CD14-positive monocyte (primary cell): ENCODE measurements at regions not wholly inside any gene's neighbourhood (a gene's known extent, or its start where the extent isn't known, plus 50 kb on each side); places are given as distances from the start of the nearest gene placed in this dataset.

ENCODE experiments used
- DNase-seq, 3 donors: peaks; one replicate each; pipeline ENCODE4 v3.0.0-alpha.2; 2011 to 2022
- H2AFZ ChIP-seq: 2 replicates; pipeline ENCODE4 v1.6.0; 2012; ENCODE audit warnings: mild to moderate bottlenecking, low read depth, low read length, inconsistent platforms; ENCODE audit not compliant: insufficient read depth, poor library complexity, severe bottlenecking
- H3K27ac ChIP-seq, 2 donors: 1 replicate in 1 of 2; 2 replicates in 1 of 2; pipeline ENCODE4 v1.5.1; 2012 to 2013; ENCODE audit warnings: low read length in 2 of 2, control low read depth in 1 of 2, inconsistent platforms in 1 of 2, low read depth in 1 of 2, mild to moderate bottlenecking in 1 of 2
- H3K27me3 ChIP-seq, 2 donors: one replicate each; pipeline versions ENCODE4 v1.6.0 to v1.6.1; 2011 to 2013; ENCODE audit warnings: low read length in 2 of 2; ENCODE audit not compliant: control insufficient read depth in 2 of 2, insufficient read depth in 2 of 2
- H3K36me3 ChIP-seq, 2 donors: replicated peaks in 1 of 2; 1 replicate in 1 of 2; 2 replicates in 1 of 2; pipeline versions ENCODE4 v1.5.1 to v1.6.1; 2012 to 2013; ENCODE audit warnings: low read length in 2 of 2, control low read depth in 1 of 2, inconsistent platforms in 1 of 2, mild to moderate bottlenecking in 1 of 2; ENCODE audit not compliant: insufficient read depth in 2 of 2, control insufficient read depth in 1 of 2
- H3K4me1 ChIP-seq, 2 donors: 1 replicate in 1 of 2; 2 replicates in 1 of 2; pipeline versions ENCODE4 v1.5.1 to v1.6.1; 2012 to 2013; ENCODE audit warnings: low read length in 2 of 2, control low read depth in 1 of 2, inconsistent platforms in 1 of 2, mild to moderate bottlenecking in 1 of 2, moderate library complexity in 1 of 2; ENCODE audit not compliant: insufficient read depth in 2 of 2, control insufficient read depth in 1 of 2
- H3K4me2 ChIP-seq: replicated peaks from 2 replicates; pipeline ENCODE3; 2012; ENCODE audit warnings: low read length, moderate library complexity, mild to moderate bottlenecking; ENCODE audit not compliant: poor library complexity, severe bottlenecking; ENCODE audit errors: extremely low read depth
- H3K4me3 ChIP-seq, 3 experiments: fragments of 200-600 bp in 1 of 3; sonication (generic) in 1 of 3; replicated peaks in 1 of 3; 1 replicate in 2 of 3; 2 replicates in 1 of 3; pipeline ENCODE4 v1.5.1; 2011 to 2013; ENCODE audit warnings: low read length in 3 of 3, mild to moderate bottlenecking in 3 of 3, control low read depth in 2 of 3, low read depth in 2 of 3, inconsistent platforms in 1 of 3, moderate library complexity in 1 of 3
- H3K79me2 ChIP-seq: 2 replicates; pipeline ENCODE4 v1.6.0; 2012; ENCODE audit warnings: mild to moderate bottlenecking, control low read depth, inconsistent platforms, low read length, moderate library complexity; ENCODE audit not compliant: insufficient read depth
- H3K9ac ChIP-seq: 2 replicates; pipeline ENCODE4 v1.6.0; 2017; ENCODE audit warnings: low read length, mild to moderate bottlenecking; ENCODE audit not compliant: insufficient read depth, poor library complexity, severe bottlenecking
- H3K9me3 ChIP-seq, 2 donors: replicated peaks in 1 of 2; 1 replicate in 1 of 2; 2 replicates in 1 of 2; pipeline versions ENCODE4 v1.5.1 to v1.6.1; 2012 to 2013; ENCODE audit warnings: low read length in 2 of 2, control low read depth in 1 of 2; ENCODE audit not compliant: control insufficient read depth in 1 of 2, insufficient read depth in 1 of 2
- H4K20me1 ChIP-seq: 2 replicates; pipeline ENCODE4 v1.6.0; 2012; ENCODE audit warnings: mild to moderate bottlenecking, low read length, control low read depth, moderate library complexity; ENCODE audit not compliant: insufficient read depth
- H3K27ac Mint-ChIP-seq, 7 donors: one replicate each; pipeline ENCODE4 v1.8.0; 2020; ENCODE audit warnings: mild to moderate bottlenecking in 7 of 7, mixed read lengths in 7 of 7, moderate library complexity in 6 of 7, inconsistent platforms in 2 of 7
- H3K27me3 Mint-ChIP-seq, 3 donors: one replicate each; pipeline ENCODE4 v1.8.0; 2021 to 2022; ENCODE audit warnings: low read depth in 3 of 3, mild to moderate bottlenecking in 3 of 3, mixed read lengths in 3 of 3, moderate library complexity in 3 of 3, inconsistent platforms in 1 of 3
- H3K36me3 Mint-ChIP-seq, 2 donors: one replicate each; pipeline ENCODE4 v1.8.0; 2020; ENCODE audit warnings: mixed read lengths in 2 of 2, inconsistent platforms in 1 of 2, mild to moderate bottlenecking in 1 of 2
- H3K4me1 Mint-ChIP-seq: one replicate; pipeline ENCODE4 v1.8.0; 2020; ENCODE audit warnings: mild to moderate bottlenecking, mixed read lengths
- H3K4me3 Mint-ChIP-seq, 2 donors: one replicate each; pipeline ENCODE4 v1.8.0; 2020; ENCODE audit warnings: mild to moderate bottlenecking in 2 of 2, mixed read lengths in 2 of 2, moderate library complexity in 1 of 2
- H3K9me3 Mint-ChIP-seq, 7 donors: one replicate each; pipeline ENCODE4 v1.8.0; 2020 to 2022; ENCODE audit warnings: mixed read lengths in 7 of 7, mild to moderate bottlenecking in 6 of 7, moderate library complexity in 6 of 7, inconsistent platforms in 2 of 7
- WGBS: methylation state at CpG from one replicate; pipeline ENCODE4 v1.1.5; 2013; ENCODE audit warnings: missing lambda C conversion rate; ENCODE audit not compliant: insufficient coverage; 5-methylcytosine and 5-hydroxymethylcytosine counted together
- intact Hi-C, 2 donors: fragments of 100-400 bp; cut with micrococcal nuclease; formaldehyde crosslinking; loops; one replicate each; pipeline versions ENCODE4 v1.15.0 to v1.15.1; 2023
- TF ChIP-seq, protein P1 (sequence below): fragments of 200-600 bp; IDR thresholded peaks from one replicate; pipeline ENCODE4 v1.8.0; 2022; ENCODE audit warnings: antibody characterized with exemption, mild to moderate bottlenecking

- Mint-ChIP-seq H3K4me3 (no peak overlapping the region), H3K27me3 (peaks cover 0 to 2% (median 0%) of the 10 kb centered on the region in 3 donors), H3K36me3 (no peaks in the 10 kb centered on the region), H3K9me3 (peaks cover 2 to 13% (median 5%) of the 10 kb centered on the region in 7 donors), H3K27ac (no peak overlapping the region), H3K4me1 (no peaks in the 10 kb centered on the region)
- 100% methylated on average over 1 of the region's 2 CpGs for WGBS
- no peak for DNase-seq
- TF ChIP-seq, protein P1, sequence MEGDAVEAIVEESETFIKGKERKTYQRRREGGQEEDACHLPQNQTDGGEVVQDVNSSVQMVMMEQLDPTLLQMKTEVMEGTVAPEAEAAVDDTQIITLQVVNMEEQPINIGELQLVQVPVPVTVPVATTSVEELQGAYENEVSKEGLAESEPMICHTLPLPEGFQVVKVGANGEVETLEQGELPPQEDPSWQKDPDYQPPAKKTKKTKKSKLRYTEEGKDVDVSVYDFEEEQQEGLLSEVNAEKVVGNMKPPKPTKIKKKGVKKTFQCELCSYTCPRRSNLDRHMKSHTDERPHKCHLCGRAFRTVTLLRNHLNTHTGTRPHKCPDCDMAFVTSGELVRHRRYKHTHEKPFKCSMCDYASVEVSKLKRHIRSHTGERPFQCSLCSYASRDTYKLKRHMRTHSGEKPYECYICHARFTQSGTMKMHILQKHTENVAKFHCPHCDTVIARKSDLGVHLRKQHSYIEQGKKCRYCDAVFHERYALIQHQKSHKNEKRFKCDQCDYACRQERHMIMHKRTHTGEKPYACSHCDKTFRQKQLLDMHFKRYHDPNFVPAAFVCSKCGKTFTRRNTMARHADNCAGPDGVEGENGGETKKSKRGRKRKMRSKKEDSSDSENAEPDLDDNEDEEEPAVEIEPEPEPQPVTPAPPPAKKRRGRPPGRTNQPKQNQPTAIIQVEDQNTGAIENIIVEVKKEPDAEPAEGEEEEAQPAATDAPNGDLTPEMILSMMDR = no peak
- H3K4me3 ChIP-seq = no peak overlapping the region
- H3K9ac ChIP-seq = no peak overlapping the region
- intact Hi-C loops = no loop called here
- no peaks in the 10 kb centered on the region for H3K4me1 ChIP-seq
- no peak overlapping the region for H3K27ac ChIP-seq
- H3K9me3 ChIP-seq = peaks cover 5 to 6% of the 10 kb centered on the region in 2 donors
- no peaks in the 10 kb centered on the region for H3K27me3 ChIP-seq
- H4K20me1 ChIP-seq = no peaks in the 10 kb centered on the region
- H2AFZ ChIP-seq = no peak overlapping the region
- no peak overlapping the region for H3K4me2 ChIP-seq
- no peaks in the 10 kb centered on the region for H3K79me2 ChIP-seq
- no peaks in the 10 kb centered on the region for H3K36me3 ChIP-seq
These were observed 809.4 kb upstream of the MIR17HG start for GRCh38 chr13:90538063-90538462.

- H3K4me3 ChIP-seq = no peak overlapping the region
- no peak overlapping the region for H3K4me2 ChIP-seq
- Mint-ChIP-seq H3K27ac (no peak overlapping the region), H3K4me1 (no peaks in the 10 kb centered on the region), H3K27me3 (no peaks in the 10 kb centered on the region), H3K4me3 (no peak overlapping the region), H3K36me3 (no peaks in the 10 kb centered on the region), H3K9me3 (peaks cover 6 to 20% (median 13%) of the 10 kb centered on the region in 7 donors)
- H3K9ac ChIP-seq = no peak overlapping the region
- H3K27me3 ChIP-seq = no peaks in the 10 kb centered on the region
- H3K27ac ChIP-seq = no peak overlapping the region
- no peak overlapping the region for H2AFZ ChIP-seq
- H4K20me1 ChIP-seq = no peaks in the 10 kb centered on the region
- peaks cover 15 to 17% of the 10 kb centered on the region in 2 donors for H3K9me3 ChIP-seq
- intact Hi-C loops = no loop called here
- no peaks in the 10 kb centered on the region for H3K36me3 ChIP-seq
- TF ChIP-seq, protein P1 = no peak
- DNase-seq = no peak
- H3K79me2 ChIP-seq = no peaks in the 10 kb centered on the region
- no peaks in the 10 kb centered on the region for H3K4me1 ChIP-seq
These were observed 806.1 kb upstream of the MIR17HG start for GRCh38 chr13:90541346-90541745.
